Muscle of back (tissue), 3 donors: ENCODE measurements at regions not wholly inside any gene's neighbourhood (a gene's known extent, or its start where the extent isn't known, plus 50 kb on each side); places are given as distances from the start of the nearest gene placed in this dataset.

Experiments
- DNase-seq, 3 donors: peaks; one replicate each; pipeline versions ENCODE4 v3.0.0 to v3.0.0-alpha.2; 2013

DNA sequence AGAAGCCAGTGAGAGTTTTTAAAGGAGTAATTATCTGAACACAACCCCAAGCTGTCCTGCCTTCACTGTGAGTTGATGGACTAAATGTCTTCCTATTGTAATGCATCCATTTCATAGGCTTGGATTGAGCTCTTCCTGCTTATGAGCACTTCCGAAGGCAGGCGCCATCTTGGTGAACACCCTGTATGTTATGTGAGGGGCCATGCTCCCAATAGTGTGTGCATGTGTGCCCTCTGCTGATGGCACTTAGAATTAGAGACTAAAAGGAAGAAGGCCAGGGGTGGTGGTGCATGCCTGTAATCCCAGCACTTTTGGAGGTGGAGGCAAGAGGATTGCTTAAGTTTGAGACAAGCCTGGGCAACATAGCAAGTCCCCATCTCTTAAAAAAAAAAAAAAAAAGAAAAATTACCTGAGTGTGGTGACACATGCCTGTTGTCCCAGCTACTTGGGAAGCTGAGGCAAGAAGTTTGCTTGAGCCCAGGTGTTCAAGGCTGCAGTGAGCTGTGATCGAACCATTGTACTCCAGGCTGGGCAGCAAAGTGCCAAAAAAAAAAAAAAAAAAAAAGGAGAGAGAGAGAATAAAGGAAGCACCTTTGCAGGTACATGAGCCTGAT lies 65.0 kb downstream of the C9orf152 start:
- no peak for DNase-seq

DNA sequence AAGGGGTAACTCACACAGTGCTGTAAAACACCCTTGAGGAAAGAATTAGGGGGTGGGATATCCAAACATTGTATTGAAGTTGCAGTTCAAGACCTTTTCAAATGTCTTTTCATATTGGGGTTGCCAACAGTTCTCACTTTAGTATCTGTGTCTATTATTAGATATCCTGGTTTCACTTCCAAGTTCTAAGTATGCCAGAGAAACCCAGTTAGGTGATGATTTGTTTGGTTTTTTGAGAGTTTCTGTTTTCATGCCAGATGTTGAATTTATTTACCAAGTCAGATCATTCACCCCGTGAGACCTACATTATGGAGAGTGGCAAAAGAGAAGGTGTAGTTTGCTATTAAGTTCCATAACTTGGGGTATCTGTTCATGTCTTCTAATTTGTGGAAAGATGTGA lies 64.5 kb downstream of the C9orf152 start:
- DNase-seq = no peak

DNA sequence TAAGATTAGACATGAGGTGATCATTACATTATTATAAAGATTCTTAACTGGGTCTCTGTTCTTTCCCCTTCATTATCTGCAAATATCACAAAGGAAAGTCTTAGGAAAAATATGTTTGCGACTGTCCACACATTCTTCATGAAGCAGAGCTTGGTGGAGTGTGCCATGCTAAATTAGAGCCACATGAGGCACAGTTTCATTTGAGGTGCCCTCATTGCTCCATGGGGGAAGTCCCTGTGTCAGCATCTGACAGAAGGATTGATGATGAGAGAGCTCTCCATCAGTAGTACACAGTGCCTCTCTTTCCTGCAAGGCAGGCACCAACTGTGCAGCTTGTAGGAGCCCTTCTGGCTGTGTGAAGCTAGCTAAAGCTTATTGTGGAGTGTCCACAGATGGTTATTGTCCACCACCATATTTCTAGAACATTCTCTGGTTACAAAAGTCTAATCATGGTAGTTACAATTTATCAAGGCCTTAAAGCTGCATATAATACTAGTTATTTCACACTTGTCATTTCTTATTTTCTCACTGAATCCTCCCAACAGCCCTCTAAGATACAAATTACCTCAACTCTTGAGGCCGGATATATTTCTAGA lies 63.9 kb downstream of the C9orf152 start:
- DNase-seq = no peak

- DNase-seq = no peak
Measured at GRCh38 chr9:110146373-110146772, 61.6 kb downstream of the C9orf152 start.

- DNase-seq = peak in 1 of 3 donors; percentile 27
Measured at GRCh38 chr9:110148384-110148783, 59.6 kb downstream of the C9orf152 start.

DNA sequence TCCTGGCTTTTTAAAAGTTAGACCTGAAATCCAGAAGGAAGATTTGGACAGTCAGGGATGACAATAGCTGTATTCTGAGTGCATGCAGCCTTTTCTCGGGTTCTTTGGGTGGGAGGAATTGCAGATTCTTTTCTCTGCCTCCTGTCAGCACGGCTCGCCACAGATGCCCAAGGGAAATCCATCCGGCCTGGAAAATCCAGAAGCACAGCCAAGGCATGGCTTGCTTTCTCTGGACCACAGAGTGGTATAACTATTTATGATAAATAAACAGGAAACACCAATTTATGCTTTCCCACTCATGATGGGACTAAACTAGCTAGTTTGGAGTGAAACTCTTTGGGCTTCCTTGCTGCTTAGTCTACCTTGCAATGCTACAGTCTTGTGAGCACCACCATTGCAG lies 59.1 kb downstream of the C9orf152 start:
- DNase-seq = peak in 1 of 3 donors; percentile 34
